ENCODE measurements at regions not wholly inside any gene's neighbourhood (a gene's known extent, or its start where the extent isn't known, plus 50 kb on each side); places are given as distances from the start of the nearest gene placed in this dataset.

DNA sequence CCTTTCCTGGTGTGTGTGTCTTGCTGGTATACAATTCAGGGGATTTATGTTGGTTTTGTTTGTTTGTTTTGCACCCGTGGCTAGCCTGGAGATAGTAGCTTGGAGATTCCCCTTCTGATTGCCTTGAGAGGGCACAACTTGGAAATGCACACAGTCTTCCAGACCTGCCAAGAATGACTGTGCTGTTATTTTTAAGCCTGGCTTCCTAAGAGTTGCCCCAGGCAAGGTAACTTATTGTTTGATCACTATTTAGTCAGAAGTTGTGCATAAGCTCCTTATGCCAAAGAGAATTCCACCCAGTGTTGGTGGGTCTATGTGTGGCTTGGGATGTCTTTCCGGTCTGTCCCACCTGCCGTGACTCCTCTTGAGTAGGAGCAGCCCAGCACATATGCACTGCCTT is 421.9 kb upstream of the KCNN2 start:
- TF ChIP-seq POLR2A (IDR thresholded peaks at IDR 0.05; ENCODE audit: borderline replicate concordance, extremely low read depth, insufficient read depth, insufficient read length): no peak
- no peak for TF ChIP-seq FOSL1 (IDR thresholded peaks at IDR 0.05; ENCODE audit: low read depth)
- TF ChIP-seq EZH2 (IDR thresholded peaks at IDR 0.05): no peak
